C4-2B (cell line): ENCODE measurements at regions not wholly inside any gene's neighbourhood (a gene's known extent, or its start where the extent isn't known, plus 50 kb on each side); places are given as distances from the start of the nearest gene placed in this dataset.

Experiments used
- CTCF ChIP-seq: fragments of 450-650 bp; conservative IDR thresholded peaks from 2 replicates; pipeline ENCODE4 v1.5.1; 2017; ENCODE audit warnings: mild to moderate bottlenecking
- ZFX ChIP-seq: fragments of 450-650 bp; IDR thresholded peaks from 2 replicates; pipeline ENCODE4 v1.6.1; 2017

GRCh38 chr12:3398196-3398789 is 92.7 kb upstream of the PRMT8 start:
- TF ChIP-seq CTCF: no peak
- no peak for TF ChIP-seq ZFX
